ENCODE measurements at regions not wholly inside any gene's neighbourhood (a gene's known extent, or its start where the extent isn't known, plus 50 kb on each side); places are given as distances from the start of the nearest gene placed in this dataset.
"Not testable (repeated sequence)": the region's sequence is repeated elsewhere in the genome, so short reads cannot be mapped to it uniquely, and the experiment has no call there.

- Histone ChIP-seq H3K27me3 (replicated peaks; ENCODE audit: control insufficient read depth, insufficient read depth, low read length) (no peaks in the 10 kb centered on the region), H3K4me1 (no peaks in the 10 kb centered on the region), H3K36me3 (ENCODE audit: control insufficient read depth, insufficient read depth, low read length) (no peaks in the 10 kb centered on the region), H3K4me3 (ENCODE audit: low read depth, low read length) (no peak overlapping the region), H3K9me3 (no peaks in the 10 kb centered on the region)
- no TSS peak for BruUV-seq (replicated peaks)
- Mint-ChIP-seq H3K9me3 (ENCODE audit: unreplicated experiment) (no peaks in the 10 kb centered on the region), H3K27me3 (ENCODE audit: insufficient read depth, unreplicated experiment) (peaks cover 14% of the 10 kb centered on the region), H3K4me3 (ENCODE audit: unreplicated experiment) (no peak overlapping the region), H3K27ac (ENCODE audit: unreplicated experiment) (no peak overlapping the region), H3K36me3 (ENCODE audit: insufficient read depth, unreplicated experiment) (no peaks in the 10 kb centered on the region), H3K4me1 (ENCODE audit: low read depth, unreplicated experiment) (no peaks in the 10 kb centered on the region)
- TF ChIP-seq, protein P1, sequence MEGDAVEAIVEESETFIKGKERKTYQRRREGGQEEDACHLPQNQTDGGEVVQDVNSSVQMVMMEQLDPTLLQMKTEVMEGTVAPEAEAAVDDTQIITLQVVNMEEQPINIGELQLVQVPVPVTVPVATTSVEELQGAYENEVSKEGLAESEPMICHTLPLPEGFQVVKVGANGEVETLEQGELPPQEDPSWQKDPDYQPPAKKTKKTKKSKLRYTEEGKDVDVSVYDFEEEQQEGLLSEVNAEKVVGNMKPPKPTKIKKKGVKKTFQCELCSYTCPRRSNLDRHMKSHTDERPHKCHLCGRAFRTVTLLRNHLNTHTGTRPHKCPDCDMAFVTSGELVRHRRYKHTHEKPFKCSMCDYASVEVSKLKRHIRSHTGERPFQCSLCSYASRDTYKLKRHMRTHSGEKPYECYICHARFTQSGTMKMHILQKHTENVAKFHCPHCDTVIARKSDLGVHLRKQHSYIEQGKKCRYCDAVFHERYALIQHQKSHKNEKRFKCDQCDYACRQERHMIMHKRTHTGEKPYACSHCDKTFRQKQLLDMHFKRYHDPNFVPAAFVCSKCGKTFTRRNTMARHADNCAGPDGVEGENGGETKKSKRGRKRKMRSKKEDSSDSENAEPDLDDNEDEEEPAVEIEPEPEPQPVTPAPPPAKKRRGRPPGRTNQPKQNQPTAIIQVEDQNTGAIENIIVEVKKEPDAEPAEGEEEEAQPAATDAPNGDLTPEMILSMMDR (IDR thresholded peaks at IDR 0.05; ENCODE audit: insufficient read depth in 1 of 2, low read depth in 1 of 2, low read length in 1 of 2, severe bottlenecking in 1 of 2, unreplicated experiment in 1 of 2): no peak
- intact Hi-C loops (cut with micrococcal nuclease; ENCODE audit: unreplicated experiment): no loop called here
- CTCF ChIA-PET: no interaction called here
- no peak for DNase-seq
- POLR2A ChIA-PET: no interaction called here
Observed at GRCh38 chr9:90070931-90071660, 466.3 kb downstream of the GADD45G start.

DNA sequence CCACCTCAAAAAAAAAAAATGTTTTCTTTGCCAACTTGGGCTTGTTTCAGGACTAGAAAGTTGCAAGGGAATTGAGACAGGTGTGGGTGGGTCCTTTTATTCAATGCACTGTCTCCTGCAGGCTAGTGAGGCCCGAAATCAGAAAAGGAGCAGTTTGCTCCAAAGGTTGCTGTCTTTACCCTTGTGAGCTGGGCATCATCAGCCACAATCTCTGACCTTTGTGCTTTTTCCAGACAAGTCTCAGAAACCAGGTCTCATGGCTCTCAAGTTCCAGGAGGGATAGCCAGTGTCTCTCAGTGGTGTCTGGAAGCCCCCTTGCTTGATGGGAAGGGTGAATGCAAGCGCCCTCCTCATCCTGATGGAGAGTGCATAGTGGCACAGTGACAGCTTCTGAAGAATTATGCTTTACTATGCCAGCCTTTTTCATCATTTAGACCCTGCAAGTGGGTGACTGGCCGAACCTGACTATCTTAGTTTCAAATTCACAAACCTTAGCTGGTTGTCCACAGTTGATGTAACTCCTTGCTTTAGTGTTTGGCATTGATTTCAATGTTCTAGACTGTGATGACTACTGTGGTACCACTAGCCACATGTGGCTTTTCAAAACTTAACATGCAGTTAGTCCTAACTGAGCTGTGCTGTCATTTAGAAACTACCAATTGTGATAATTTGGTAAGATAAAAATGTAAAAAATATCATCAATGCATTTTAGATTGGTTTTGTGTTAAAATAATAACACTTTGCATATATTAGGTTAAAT is 468.6 kb downstream of the GADD45G start:
- no peak overlapping the region for H3K4me3 Mint-ChIP-seq (ENCODE audit: unreplicated experiment)
- ChIA-PET CTCF (no interaction called here), POLR2A (no interaction called here)
- Histone ChIP-seq H3K27me3 (replicated peaks; ENCODE audit: control insufficient read depth, insufficient read depth, low read length) (no peaks in the 10 kb centered on the region), H3K4me1 (no peaks in the 10 kb centered on the region), H3K36me3 (ENCODE audit: control insufficient read depth, insufficient read depth, low read length) (no peaks in the 10 kb centered on the region), H3K4me3 (ENCODE audit: low read depth, low read length) (no peak overlapping the region), H3K9me3 (no peaks in the 10 kb centered on the region)
- intact Hi-C loops (cut with micrococcal nuclease; ENCODE audit: unreplicated experiment): no loop called here
- TF ChIP-seq, protein P1 (IDR thresholded peaks at IDR 0.05; ENCODE audit: insufficient read depth in 1 of 2, low read depth in 1 of 2, low read length in 1 of 2, severe bottlenecking in 1 of 2, unreplicated experiment in 1 of 2): no peak
- no peak overlapping the region for H3K27ac Mint-ChIP-seq (ENCODE audit: unreplicated experiment)
- no peak for DNase-seq
- H3K4me1 Mint-ChIP-seq (ENCODE audit: low read depth, unreplicated experiment): no peaks in the 10 kb centered on the region
- no TSS peak for BruUV-seq (replicated peaks)
- peaks cover 10% of the 10 kb centered on the region for H3K27me3 Mint-ChIP-seq (ENCODE audit: insufficient read depth, unreplicated experiment)
- H3K36me3 Mint-ChIP-seq (ENCODE audit: insufficient read depth, unreplicated experiment): no peaks in the 10 kb centered on the region
- H3K9me3 Mint-ChIP-seq (ENCODE audit: unreplicated experiment): no peaks in the 10 kb centered on the region

- H3K9me3 ChIP-seq: no peaks in the 10 kb centered on the region
- Mint-ChIP-seq H3K9me3 (ENCODE audit: unreplicated experiment) (no peaks in the 10 kb centered on the region), H3K27ac (ENCODE audit: unreplicated experiment) (no peak overlapping the region), H3K4me1 (ENCODE audit: low read depth, unreplicated experiment) (no peaks in the 10 kb centered on the region), H3K4me3 (ENCODE audit: unreplicated experiment) (no peak overlapping the region), H3K27me3 (ENCODE audit: insufficient read depth, unreplicated experiment) (peaks cover 6% of the 10 kb centered on the region), H3K36me3 (ENCODE audit: insufficient read depth, unreplicated experiment) (no peaks in the 10 kb centered on the region)
- no peak overlapping the region for H3K4me3 ChIP-seq (ENCODE audit: low read depth, low read length)
- ChIA-PET POLR2A (no interaction called here), CTCF (no interaction called here)
- no peak for DNase-seq
- TF ChIP-seq, protein P1 (IDR thresholded peaks at IDR 0.05; ENCODE audit: insufficient read depth in 1 of 2, low read depth in 1 of 2, low read length in 1 of 2, severe bottlenecking in 1 of 2, unreplicated experiment in 1 of 2): no peak
- no peaks in the 10 kb centered on the region for H3K27me3 ChIP-seq (replicated peaks; ENCODE audit: control insufficient read depth, insufficient read depth, low read length)
- no TSS peak for BruUV-seq (replicated peaks)
- H3K36me3 ChIP-seq (ENCODE audit: control insufficient read depth, insufficient read depth, low read length): no peaks in the 10 kb centered on the region
- intact Hi-C loops (cut with micrococcal nuclease; ENCODE audit: unreplicated experiment): no loop called here
- H3K4me1 ChIP-seq: no peaks in the 10 kb centered on the region
Observed at GRCh38 chr9:90074316-90074962, 469.6 kb downstream of the GADD45G start.

DNA sequence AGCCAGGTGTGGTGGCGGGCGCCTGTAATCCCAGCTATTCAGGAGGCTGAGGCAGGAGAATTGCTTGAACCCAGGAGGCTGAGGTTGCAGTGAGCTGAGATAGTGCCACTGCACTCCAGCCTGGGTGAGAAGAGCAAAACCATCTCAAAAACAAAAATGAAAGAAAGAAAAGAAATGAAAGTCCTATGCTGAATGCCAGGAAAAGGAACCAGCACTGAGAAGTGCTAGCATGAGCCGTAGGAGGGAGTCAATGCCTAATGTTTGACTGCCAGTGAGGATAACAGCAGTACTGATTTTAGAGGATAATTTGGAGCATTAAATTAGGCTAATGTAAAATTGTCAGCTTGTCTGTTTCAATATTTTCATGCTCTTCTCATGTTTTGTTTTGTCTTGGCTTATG is 472.8 kb downstream of the GADD45G start:
- not testable (repeated sequence) for H3K36me3 ChIP-seq (ENCODE audit: control insufficient read depth, insufficient read depth, low read length)

More for the DNA sequence above, 472.8 kb downstream of the GADD45G start:
- intact Hi-C loops (cut with micrococcal nuclease; ENCODE audit: unreplicated experiment); H3K27me3 Mint-ChIP-seq (ENCODE audit: insufficient read depth, unreplicated experiment); H3K4me3 ChIP-seq (ENCODE audit: low read depth, low read length); H3K9me3 ChIP-seq; CTCF ChIA-PET; DNase-seq; H3K4me1 Mint-ChIP-seq (ENCODE audit: low read depth, unreplicated experiment); H3K27ac Mint-ChIP-seq (ENCODE audit: unreplicated experiment); POLR2A ChIA-PET; H3K4me1 ChIP-seq; H3K4me3 Mint-ChIP-seq (ENCODE audit: unreplicated experiment); BruUV-seq (replicated peaks); H3K27me3 ChIP-seq (replicated peaks; ENCODE audit: control insufficient read depth, insufficient read depth, low read length); H3K36me3 Mint-ChIP-seq (ENCODE audit: insufficient read depth, unreplicated experiment); H3K9me3 Mint-ChIP-seq (ENCODE audit: unreplicated experiment): not testable (repeated sequence)

Measured in Caco-2 (cell line).